ENCODE measurements at regions not wholly inside any gene's neighbourhood (a gene's known extent, or its start where the extent isn't known, plus 50 kb on each side); places are given as distances from the start of the nearest gene placed in this dataset.

DNA sequence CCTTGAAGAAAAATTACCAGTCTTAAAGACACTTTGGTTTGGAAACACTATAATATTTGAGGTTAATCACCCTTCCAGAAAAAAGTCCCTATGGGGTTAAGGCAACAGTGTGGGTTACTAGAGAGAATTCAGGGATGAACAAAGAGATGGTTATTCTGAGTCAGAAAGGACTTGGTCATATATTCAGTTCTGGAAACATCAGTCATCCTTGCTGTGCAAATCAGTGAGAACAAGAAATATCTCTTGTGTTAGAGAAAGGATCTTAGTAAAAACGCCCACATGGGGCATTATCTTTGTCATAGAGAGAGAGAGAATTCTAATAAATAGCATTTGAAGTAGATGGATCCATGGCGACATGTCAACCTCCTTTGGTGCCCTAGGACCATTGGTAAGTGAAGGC, 59.4 kb upstream of the E2F7 start:
- ATAC-seq (replicated peaks in 1 of 2) (peak; percentile 46 to 73), DNase-seq (no peak)
- Mint-ChIP-seq H3K36me3 (ENCODE audit: insufficient read depth in 2 of 2) (no peaks in the 10 kb centered on the region), H3K9me3 (no peaks in the 10 kb centered on the region), H3K4me3 (no peak overlapping the region), H3K4me1 (ENCODE audit: low read depth) (no peaks in the 10 kb centered on the region), H3K27me3 (ENCODE audit: low read depth) (peaks cover 7% of the 10 kb centered on the region), H3K27ac (no peak overlapping the region)

DNA sequence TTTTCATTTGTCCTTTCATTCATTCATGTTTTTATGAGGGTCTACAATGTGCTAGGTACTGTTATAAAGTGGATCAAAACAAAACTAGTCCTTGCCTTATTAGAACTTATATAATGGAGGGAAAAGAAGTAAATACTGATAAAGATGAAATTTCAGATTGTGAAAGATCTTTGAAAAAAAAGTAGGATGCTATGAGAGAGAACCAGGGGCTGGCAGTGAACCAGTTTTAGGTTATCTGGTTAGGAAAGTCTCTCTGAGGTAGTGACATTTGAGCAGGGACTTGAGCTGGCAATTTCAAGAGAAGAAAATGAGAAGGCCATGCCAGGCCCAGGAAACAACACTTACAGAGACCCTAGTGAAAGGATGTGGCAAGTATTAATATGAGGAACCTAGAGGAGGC, 57.3 kb upstream of the E2F7 start:
- Mint-ChIP-seq H3K27me3 (ENCODE audit: low read depth) (peaks cover 7% of the 10 kb centered on the region), H3K9me3 (no peaks in the 10 kb centered on the region), H3K4me1 (ENCODE audit: low read depth) (no peaks in the 10 kb centered on the region), H3K27ac (no peak overlapping the region), H3K4me3 (no peak overlapping the region), H3K36me3 (ENCODE audit: insufficient read depth in 2 of 2) (no peaks in the 10 kb centered on the region)
- DNase-seq (no peak), ATAC-seq (replicated peaks in 1 of 2) (peak in 1 of 2 donors; percentile 42)

DNA sequence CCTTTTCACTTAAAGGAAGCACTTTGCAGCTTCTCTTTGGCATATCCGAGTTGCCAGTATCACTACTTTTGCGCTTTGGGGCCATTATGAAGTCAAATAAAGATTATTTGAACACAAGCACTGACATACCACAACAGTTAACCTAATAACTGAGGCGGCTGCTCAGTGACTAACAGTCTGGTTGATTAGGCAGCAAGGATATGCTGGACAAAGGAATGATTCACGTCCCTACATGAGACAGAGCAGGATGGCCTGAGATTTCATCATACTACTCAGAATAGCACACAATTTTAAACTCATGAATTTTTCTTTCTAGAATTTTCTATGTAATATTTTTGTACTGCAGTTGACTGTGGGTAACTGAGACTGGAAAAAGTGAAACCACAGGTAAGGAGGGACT, 56.9 kb upstream of the E2F7 start:
- DNase-seq, result no peak
- no peak overlapping the region for H3K27ac Mint-ChIP-seq
- H3K27me3 Mint-ChIP-seq (ENCODE audit: low read depth), result peaks cover 7% of the 10 kb centered on the region
- no peaks in the 10 kb centered on the region for H3K9me3 Mint-ChIP-seq
- ATAC-seq (replicated peaks in 1 of 2), result no peak
- no peak overlapping the region for H3K4me3 Mint-ChIP-seq
- no peaks in the 10 kb centered on the region for H3K36me3 Mint-ChIP-seq (ENCODE audit: insufficient read depth in 2 of 2)
- no peaks in the 10 kb centered on the region for H3K4me1 Mint-ChIP-seq (ENCODE audit: low read depth)

DNA sequence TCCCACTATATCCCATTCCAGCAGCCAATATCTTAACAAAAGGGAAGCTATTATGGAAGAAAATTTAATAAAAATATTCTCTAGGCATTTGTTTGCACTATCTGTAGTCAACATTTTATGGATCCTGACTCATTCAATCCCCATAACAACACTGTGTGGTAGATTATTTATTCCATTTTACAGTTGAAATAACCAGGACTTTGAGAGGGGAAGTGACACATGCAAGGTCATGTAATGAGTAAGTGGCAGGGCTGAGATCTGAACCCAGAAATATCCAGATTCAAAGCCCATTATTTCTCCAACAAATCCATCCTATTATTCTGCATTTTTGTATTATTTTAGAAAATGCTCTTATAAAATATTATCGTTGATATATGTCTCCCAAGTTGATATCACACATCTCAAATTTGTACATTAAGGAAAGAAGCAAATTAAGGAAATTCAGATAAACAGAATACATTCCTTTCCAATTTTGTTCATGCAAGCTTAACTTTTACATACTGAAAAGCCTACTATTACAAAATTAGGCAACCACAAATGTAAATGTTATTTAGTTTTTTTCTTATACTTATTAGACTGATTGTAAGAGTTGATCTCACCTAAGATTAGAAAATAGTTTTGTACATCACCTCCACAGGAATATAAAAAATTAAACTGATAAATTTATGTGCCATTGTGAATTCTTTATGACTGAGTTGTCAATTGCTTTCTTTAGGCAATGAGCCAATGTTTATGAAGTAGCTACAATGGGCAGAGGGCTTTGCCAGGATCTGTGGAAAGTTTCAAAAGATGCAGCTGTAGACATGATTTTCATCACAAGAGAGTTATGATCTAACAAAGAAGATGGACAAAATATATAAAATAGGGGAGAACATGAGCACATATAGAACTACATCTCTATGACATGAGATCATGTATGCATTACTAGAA, 55.1 kb upstream of the E2F7 start:
- Mint-ChIP-seq H3K4me3 (no peak overlapping the region), H3K27me3 (ENCODE audit: low read depth) (peaks cover 7% of the 10 kb centered on the region), H3K4me1 (ENCODE audit: low read depth) (no peaks in the 10 kb centered on the region), H3K27ac (no peak overlapping the region), H3K9me3 (no peaks in the 10 kb centered on the region), H3K36me3 (ENCODE audit: insufficient read depth in 2 of 2) (no peaks in the 10 kb centered on the region)
- ATAC-seq (replicated peaks in 1 of 2) (no peak), DNase-seq (no peak)

DNA sequence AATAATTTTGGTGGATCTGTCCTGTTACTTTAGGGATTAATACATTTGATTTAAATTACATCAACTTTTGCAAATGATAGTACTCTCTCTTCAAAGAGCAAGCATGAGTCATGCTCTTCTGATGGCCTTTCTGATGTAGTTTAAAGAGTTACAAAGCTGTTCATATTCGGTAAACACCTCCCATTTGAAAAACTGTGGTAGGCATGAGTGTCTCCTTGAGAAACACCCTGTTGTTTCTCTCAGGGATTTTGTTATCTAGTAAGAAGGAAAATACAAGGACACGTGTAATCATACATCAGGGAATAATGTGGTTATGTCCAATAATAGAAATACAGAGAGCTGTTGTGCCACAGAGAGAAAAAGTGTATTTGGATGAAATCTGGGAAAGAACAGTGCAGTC, 53.3 kb upstream of the E2F7 start:
- no peaks in the 10 kb centered on the region for H3K36me3 Mint-ChIP-seq (ENCODE audit: insufficient read depth in 2 of 2)
- DNase-seq (no peak), ATAC-seq (replicated peaks in 1 of 2) (no peak)
- H3K9me3 Mint-ChIP-seq, result no peaks in the 10 kb centered on the region
- no peak overlapping the region for H3K4me3 Mint-ChIP-seq
- no peaks in the 10 kb centered on the region for H3K4me1 Mint-ChIP-seq (ENCODE audit: low read depth)
- H3K27me3 Mint-ChIP-seq (ENCODE audit: low read depth), result peaks cover 7% of the 10 kb centered on the region
- no peak overlapping the region for H3K27ac Mint-ChIP-seq

DNA sequence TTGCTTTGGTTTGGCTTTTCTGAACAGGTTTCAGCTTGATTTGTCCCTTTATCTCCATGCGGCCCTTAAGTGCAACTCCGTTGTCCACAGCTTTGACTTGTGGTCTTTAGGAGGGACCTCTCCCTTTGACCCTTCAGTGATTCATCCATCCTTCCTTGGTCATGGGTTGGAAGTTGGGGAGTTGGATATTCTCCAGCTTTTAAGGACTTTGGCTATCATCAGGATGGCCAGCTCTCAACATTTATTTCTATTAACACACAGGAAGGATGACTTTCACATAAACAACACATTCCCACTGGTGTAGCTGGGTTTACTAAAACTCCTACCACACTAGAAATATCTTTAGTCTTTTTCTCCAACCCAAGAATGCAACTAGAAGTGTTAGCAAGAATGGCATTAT, 50.9 kb upstream of the E2F7 start:
- Mint-ChIP-seq H3K4me3 (no peak overlapping the region), H3K9me3 (peaks cover 0 to 4% of the 10 kb centered on the region in 2 donors), H3K36me3 (ENCODE audit: insufficient read depth in 2 of 2) (no peaks in the 10 kb centered on the region), H3K27me3 (ENCODE audit: low read depth) (no peaks in the 10 kb centered on the region), H3K27ac (no peak overlapping the region), H3K4me1 (ENCODE audit: low read depth) (no peaks in the 10 kb centered on the region)
- DNase-seq (no peak), ATAC-seq (replicated peaks in 1 of 2) (no peak)

DNA sequence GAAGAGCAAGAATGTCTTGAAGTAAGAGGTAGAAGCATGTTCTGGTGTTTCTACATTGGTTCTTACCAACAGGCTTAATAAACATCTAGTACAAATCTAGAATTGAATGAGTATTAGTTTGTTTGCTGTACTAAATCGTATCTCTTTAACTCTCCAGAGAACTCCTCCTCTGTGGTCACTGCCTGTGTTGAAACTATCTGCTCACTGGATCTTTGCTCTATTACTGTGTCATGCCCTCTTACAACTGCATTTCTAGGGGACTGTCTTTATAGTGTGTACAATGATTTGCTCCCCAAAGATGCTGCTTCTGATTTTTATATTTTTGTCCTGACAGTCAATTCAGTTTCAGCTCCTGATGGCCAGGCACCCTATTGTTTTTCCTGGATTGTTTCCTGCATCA, 50.1 kb upstream of the E2F7 start:
- no peaks in the 10 kb centered on the region for H3K4me1 Mint-ChIP-seq (ENCODE audit: low read depth)
- peaks cover 0 to 4% of the 10 kb centered on the region in 2 donors for H3K9me3 Mint-ChIP-seq
- H3K36me3 Mint-ChIP-seq (ENCODE audit: insufficient read depth in 2 of 2), result no peaks in the 10 kb centered on the region
- H3K27ac Mint-ChIP-seq, result no peak overlapping the region
- H3K4me3 Mint-ChIP-seq, result no peak overlapping the region
- DNase-seq (no peak), ATAC-seq (replicated peaks in 1 of 2) (no peak)
- no peaks in the 10 kb centered on the region for H3K27me3 Mint-ChIP-seq (ENCODE audit: low read depth)
